OCI-LY3 (cell line): ENCODE measurements at regions not wholly inside any gene's neighbourhood (a gene's known extent, or its start where the extent isn't known, plus 50 kb on each side); places are given as distances from the start of the nearest gene placed in this dataset.

Experiments used
- H2AFZ ChIP-seq: fragments of 200-600, 300-600 bp; shearing (Covaris generic); 2 replicates; pipeline ENCODE4 v1.6.0; 2014; ENCODE audit warnings: antibody characterized with exemption, low read depth, low read length
- H3K27ac ChIP-seq: fragments of 200-600, 300-600 bp; sonication (generic); 2 replicates; pipeline ENCODE4 v1.5.1; 2014; ENCODE audit warnings: mild to moderate bottlenecking, low read length, moderate library complexity, mixed read lengths
- H3K27me3 ChIP-seq: fragments of 200-600, 300-600 bp; sonication (generic); 2 replicates; pipeline ENCODE4 v1.6.1; 2014; ENCODE audit warnings: low read depth, low read length, mixed read lengths
- H3K36me3 ChIP-seq: fragments of 200-600, 300-600 bp; sonication (generic); replicated peaks from 2 replicates; pipeline ENCODE3; 2014; ENCODE audit warnings: low read depth, low read length, mixed read lengths
- H3K4me1 ChIP-seq: fragments of 300-600, 200-600 bp; sonication (generic); 2 replicates; pipeline ENCODE4 v1.6.1; 2014; ENCODE audit warnings: low read length, mixed read lengths
- H3K4me2 ChIP-seq: fragments of 200-600, 300-600 bp; sonication (generic); 2 replicates; pipeline ENCODE4 v1.6.1; 2014; ENCODE audit warnings: low read length, mixed read lengths
- H3K4me3 ChIP-seq: fragments of 300-600, 200-600 bp; sonication (generic); 2 replicates; pipeline ENCODE4 v1.5.1; 2014; ENCODE audit warnings: antibody characterized with exemption, mild to moderate bottlenecking, low read length, moderate library complexity
- H3K79me2 ChIP-seq: fragments of 300-600, 200-600 bp; shearing (Covaris generic); 2 replicates; pipeline ENCODE4 v1.6.1; 2014; ENCODE audit warnings: mild to moderate bottlenecking, low read length, mixed read lengths
- H3K9ac ChIP-seq: fragments of 300-600, 200-600 bp; shearing (Covaris generic); 2 replicates; pipeline ENCODE4 v1.6.0; 2014; ENCODE audit warnings: mild to moderate bottlenecking, low read length, moderate library complexity
- H3K9me3 ChIP-seq: fragments of 200-600, 300-600 bp; shearing (Covaris generic); 2 replicates; pipeline ENCODE4 v1.6.1; 2014; ENCODE audit warnings: low read length, mixed read lengths; ENCODE audit not compliant: insufficient read depth
- H4K20me1 ChIP-seq: fragments of 200-600, 300-600 bp; sonication (generic); 2 replicates; pipeline ENCODE4 v1.6.1; 2016; ENCODE audit warnings: low read length, mixed read lengths; ENCODE audit not compliant: insufficient read depth
- EZH2phosphoT487 ChIP-seq: fragments of 200-600 bp; shearing (Covaris generic); IDR thresholded peaks from 2 replicates; pipeline ENCODE4 v1.6.1; 2018; ENCODE audit warnings: antibody characterized with exemption, mixed run types, low read depth
- TF ChIP-seq, protein P1 (sequence below): fragments of 200-600, 300-600 bp; sonication (generic); IDR thresholded peaks from 2 replicates; pipeline ENCODE4 v1.5.1; 2014; ENCODE audit warnings: antibody characterized with exemption, low read length, low read depth

- Histone ChIP-seq H3K27me3 (no peaks in the 10 kb centered on the region), H3K36me3 (no peaks in the 10 kb centered on the region), H3K79me2 (no peaks in the 10 kb centered on the region), H3K9ac (no peak overlapping the region), H4K20me1 (no peaks in the 10 kb centered on the region), H2AFZ (no peak overlapping the region), H3K4me2 (no peak overlapping the region), H3K4me3 (no peak overlapping the region), H3K27ac (no peak overlapping the region), H3K9me3 (no peaks in the 10 kb centered on the region), H3K4me1 (no peaks in the 10 kb centered on the region)
- TF ChIP-seq EZH2phosphoT487: no peak
- TF ChIP-seq, protein P1, sequence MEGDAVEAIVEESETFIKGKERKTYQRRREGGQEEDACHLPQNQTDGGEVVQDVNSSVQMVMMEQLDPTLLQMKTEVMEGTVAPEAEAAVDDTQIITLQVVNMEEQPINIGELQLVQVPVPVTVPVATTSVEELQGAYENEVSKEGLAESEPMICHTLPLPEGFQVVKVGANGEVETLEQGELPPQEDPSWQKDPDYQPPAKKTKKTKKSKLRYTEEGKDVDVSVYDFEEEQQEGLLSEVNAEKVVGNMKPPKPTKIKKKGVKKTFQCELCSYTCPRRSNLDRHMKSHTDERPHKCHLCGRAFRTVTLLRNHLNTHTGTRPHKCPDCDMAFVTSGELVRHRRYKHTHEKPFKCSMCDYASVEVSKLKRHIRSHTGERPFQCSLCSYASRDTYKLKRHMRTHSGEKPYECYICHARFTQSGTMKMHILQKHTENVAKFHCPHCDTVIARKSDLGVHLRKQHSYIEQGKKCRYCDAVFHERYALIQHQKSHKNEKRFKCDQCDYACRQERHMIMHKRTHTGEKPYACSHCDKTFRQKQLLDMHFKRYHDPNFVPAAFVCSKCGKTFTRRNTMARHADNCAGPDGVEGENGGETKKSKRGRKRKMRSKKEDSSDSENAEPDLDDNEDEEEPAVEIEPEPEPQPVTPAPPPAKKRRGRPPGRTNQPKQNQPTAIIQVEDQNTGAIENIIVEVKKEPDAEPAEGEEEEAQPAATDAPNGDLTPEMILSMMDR: no peak
Measured at GRCh38 chr1:5161372-5161771, 507.0 kb downstream of the AJAP1 start.

DNA sequence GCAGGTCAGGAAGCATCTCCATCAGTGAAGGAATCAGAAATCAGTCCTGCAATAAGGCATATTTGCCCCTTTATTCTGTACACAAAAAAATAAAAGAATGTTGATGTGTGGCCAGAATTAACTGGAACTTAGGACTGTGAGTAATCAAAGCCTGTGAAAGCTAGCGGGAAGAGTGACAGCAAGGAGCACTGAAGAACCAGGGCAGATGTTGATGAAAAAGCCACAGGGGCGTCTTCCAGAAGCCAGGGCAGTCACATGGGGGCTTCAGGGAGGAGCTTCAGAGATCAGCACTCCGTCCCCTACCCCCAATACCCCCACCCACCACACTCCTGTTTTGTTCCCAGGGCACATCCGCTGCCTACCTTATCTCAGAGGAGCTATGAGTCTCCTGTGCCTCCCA, 502.8 kb downstream of the AJAP1 start:
- no peak for TF ChIP-seq EZH2phosphoT487
- TF ChIP-seq, protein P1: no peak
- no peaks in the 10 kb centered on the region for H3K79me2 ChIP-seq
- no peaks in the 10 kb centered on the region for H3K36me3 ChIP-seq
- H3K9ac ChIP-seq: no peak overlapping the region
- no peak overlapping the region for H3K27ac ChIP-seq
- no peaks in the 10 kb centered on the region for H3K27me3 ChIP-seq
- H3K4me2 ChIP-seq: no peak overlapping the region
- H3K4me3 ChIP-seq: no peak overlapping the region
- no peaks in the 10 kb centered on the region for H4K20me1 ChIP-seq
- H3K9me3 ChIP-seq: no peaks in the 10 kb centered on the region
- H2AFZ ChIP-seq: no peak overlapping the region
- no peaks in the 10 kb centered on the region for H3K4me1 ChIP-seq

DNA sequence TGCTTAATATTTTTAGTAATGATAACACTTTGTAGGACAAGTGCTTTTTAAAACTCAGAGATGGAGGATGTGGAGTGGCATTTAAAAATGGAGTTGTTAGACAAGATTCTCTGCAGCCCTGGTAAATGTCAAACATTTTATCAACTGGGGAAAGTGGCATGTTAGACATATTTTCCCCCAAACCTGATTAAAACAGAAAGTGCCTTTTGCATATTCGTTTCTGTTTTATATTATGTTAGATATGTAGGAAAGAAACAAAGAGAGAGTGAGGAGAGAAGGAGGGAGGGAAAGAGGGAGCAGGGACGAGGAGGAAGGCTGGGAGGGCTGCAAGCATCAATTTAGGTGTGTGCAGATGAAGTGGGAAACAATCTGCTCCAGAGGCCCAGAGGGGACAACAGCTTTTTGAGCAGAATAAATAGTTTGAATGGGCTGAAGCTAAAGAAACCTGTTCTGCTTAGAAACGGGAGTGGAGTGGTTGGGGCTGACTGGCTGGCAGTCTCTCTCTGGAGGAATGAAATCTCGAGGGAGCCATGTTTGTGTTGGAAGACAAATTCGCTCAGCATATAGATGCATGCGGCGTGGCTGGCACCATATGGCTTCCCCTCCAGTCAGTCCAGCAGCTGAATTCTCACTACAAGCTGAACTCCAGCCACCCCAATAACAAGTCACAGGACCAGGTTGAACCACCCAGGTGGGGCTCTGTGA, 502.2 kb downstream of the AJAP1 start:
- TF ChIP-seq, protein P1: no peak
- no peak for TF ChIP-seq EZH2phosphoT487
- H3K4me1 ChIP-seq: no peaks in the 10 kb centered on the region
- no peak overlapping the region for H3K4me3 ChIP-seq
- H3K79me2 ChIP-seq: no peaks in the 10 kb centered on the region
- no peaks in the 10 kb centered on the region for H3K9me3 ChIP-seq
- no peaks in the 10 kb centered on the region for H4K20me1 ChIP-seq
- H3K9ac ChIP-seq: no peak overlapping the region
- no peak overlapping the region for H2AFZ ChIP-seq
- H3K36me3 ChIP-seq: no peaks in the 10 kb centered on the region
- H3K4me2 ChIP-seq: no peak overlapping the region
- no peaks in the 10 kb centered on the region for H3K27me3 ChIP-seq
- no peak overlapping the region for H3K27ac ChIP-seq

DNA sequence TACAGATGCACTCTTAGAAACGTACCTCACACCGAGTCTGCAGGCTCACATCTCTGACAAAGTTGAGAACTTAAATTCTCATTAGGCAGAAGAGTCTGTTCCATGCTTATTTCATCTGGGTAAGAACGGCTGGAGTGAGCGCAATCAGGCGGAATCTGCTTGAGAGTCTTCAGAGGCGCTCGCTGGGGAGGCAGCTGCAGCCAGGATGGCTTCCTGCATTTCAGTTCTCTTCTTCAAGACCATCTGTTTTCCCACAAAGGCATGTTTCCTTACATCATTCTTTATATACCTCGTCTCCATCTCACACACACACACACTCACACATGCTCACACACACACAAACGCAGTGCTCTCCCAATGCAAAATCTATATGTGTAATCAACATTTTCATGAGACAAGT, 497.1 kb downstream of the AJAP1 start:
- Histone ChIP-seq H4K20me1 (no peaks in the 10 kb centered on the region), H3K27me3 (no peaks in the 10 kb centered on the region), H3K27ac (no peak overlapping the region), H3K9me3 (no peaks in the 10 kb centered on the region), H3K79me2 (no peaks in the 10 kb centered on the region), H3K4me3 (no peak overlapping the region), H2AFZ (no peak overlapping the region), H3K9ac (no peak overlapping the region), H3K4me2 (no peak overlapping the region), H3K36me3 (no peaks in the 10 kb centered on the region), H3K4me1 (no peaks in the 10 kb centered on the region)
- no peak for TF ChIP-seq EZH2phosphoT487
- TF ChIP-seq, protein P1: no peak
